T1000 (cell line): ENCODE measurements at regions not wholly inside any gene's neighbourhood (a gene's known extent, or its start where the extent isn't known, plus 50 kb on each side); places are given as distances from the start of the nearest gene placed in this dataset.
"Not testable (repeated sequence)": the region's sequence is repeated elsewhere in the genome, so short reads cannot be mapped to it uniquely, and the experiment has no call there.

Experiments used
- DNase-seq: peaks from one replicate; lab custom pipeline; 2025; ENCODE audit warnings: mixed read lengths; lab: John Stamatoyannopoulos, UW

GRCh38 chr9:31669311-31669710, 715.1 kb upstream of the ACO1 start:
- DNase-seq: no peak

GRCh38 chr9:31671011-31671410, 713.4 kb upstream of the ACO1 start:
- no peak for DNase-seq

GRCh38 chr9:31674264-31674663, 710.2 kb upstream of the ACO1 start:
- no peak for DNase-seq

GRCh38 chr9:31677415-31677814, 707.0 kb upstream of the ACO1 start:
- DNase-seq: no peak

- no peak for DNase-seq
Observed at GRCh38 chr9:31677877-31678276, 706.6 kb upstream of the ACO1 start.

GRCh38 chr9:31683116-31683515, 701.3 kb upstream of the ACO1 start:
- no peak for DNase-seq

DNA sequence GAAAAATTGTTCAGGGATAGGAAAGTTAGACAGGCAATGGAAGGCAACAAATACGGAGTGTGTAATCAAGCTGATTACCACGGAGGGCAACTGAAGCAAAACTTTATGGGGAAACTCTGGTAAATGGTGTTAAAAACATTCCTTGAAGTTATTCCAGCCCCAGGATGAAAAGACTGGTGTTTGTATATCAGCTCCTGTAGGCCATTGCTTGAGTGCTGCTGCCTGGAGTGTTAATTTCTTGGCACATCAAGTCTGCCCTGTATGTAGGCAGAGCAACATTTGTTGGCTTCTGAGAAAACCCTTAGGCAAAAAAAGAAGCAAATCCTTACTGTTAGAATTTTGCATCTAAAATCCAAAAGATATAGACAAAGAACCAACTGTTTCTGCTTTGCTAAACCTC, 686.5 kb upstream of the ACO1 start:
- DNase-seq: no peak

DNA sequence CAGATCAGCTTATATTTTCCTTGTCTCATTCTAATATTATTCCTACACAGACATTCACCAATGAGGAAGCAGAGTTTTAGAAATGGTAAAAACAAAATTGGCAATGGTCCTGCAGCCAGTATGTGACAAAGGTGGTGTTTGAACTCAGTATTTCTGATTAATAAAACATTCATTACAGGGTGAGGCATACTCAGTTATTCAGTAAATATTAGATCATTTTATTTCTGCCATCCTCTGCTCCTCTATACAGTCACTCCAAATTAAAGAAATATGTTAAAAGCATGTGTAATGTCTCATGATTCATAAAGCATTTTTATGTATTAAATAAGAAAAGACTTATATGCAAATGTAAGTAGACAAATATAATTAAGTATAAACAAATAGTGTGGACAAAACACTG, 684.6 kb upstream of the ACO1 start:
- DNase-seq: no peak

DNA sequence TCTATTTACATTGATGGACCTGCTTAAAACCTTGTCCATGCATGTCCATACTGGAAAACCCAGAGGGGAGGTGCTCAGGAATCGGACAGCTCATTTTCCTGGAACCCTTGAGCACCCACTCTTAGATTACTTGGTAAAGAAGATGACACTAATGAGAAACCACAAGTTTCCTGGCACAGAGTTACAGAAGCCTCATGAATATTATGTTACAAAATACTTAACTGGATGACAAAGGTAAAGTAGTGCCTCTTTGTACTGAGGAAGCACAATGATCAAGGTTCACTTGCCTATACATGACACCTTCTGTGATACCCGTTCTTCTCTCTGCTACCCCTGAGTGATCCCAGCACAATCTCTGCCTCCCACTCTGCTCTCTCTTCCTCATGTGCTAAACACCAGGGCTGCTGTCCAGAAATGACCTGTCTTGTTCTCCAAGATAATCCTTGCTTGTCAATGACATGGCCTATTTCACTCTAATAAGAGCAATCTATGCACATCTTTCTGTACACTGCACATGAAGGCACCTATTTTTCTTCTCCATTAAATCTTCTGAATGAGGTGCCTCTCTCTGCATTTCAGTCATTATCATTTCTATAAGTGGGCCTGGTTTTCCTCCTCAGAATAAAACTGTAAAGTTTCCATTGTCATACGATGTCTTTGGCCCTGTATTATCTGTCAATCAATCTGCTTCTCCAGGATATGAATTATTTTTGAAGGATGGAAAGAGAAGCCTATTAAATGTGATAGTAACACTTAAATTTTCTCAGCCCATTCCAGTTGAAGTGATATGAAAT, 684.0 kb upstream of the ACO1 start:
- no peak for DNase-seq

DNA sequence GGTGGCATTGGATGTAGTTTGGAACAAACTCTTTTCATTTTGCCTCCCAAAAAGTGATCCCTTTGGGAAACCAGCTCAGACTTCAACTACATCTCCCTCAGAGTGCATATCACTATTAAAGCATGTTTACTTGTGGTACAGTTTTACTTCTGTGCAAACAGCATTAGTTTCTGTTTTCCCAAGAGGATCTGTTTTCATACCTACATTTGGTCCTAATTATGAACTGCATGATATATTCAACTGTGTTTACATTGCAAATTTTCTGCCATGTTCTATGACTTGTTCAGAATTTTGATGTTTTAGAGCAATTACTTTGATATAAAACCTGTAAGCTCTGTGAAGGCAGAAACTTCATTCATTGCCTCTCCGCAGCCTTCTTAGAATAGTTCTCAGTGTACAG, 681.5 kb upstream of the ACO1 start:
- DNase-seq: no peak

GRCh38 chr9:31715250-31715649, 669.2 kb upstream of the ACO1 start:
- DNase-seq: no peak

GRCh38 chr9:31719262-31719661, 665.2 kb upstream of the ACO1 start:
- no peak for DNase-seq

GRCh38 chr9:31730398-31730797, 654.0 kb upstream of the ACO1 start:
- DNase-seq: no peak

DNA sequence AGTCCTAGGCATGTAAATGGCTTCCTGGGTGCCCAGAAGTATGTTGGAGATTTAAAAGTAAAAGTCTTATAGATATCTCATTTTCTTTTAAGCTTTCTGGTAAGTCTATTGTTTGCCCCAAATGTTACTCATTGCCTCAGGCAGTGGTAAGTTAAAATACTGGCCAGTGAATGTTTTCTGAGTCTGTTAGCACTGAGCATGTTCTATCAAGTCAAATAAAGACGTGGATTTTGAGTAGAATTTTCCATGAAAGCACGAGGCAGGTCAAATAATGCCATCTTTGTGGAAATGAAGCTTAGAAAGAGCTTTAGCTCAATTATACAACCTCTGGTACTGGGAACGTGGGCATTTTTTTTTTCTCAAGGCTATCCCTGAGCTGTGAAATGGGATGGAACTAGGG, 651.3 kb upstream of the ACO1 start:
- no peak for DNase-seq

GRCh38 chr9:31736581-31737179, 647.8 kb upstream of the ACO1 start:
- DNase-seq: no peak

- no peak for DNase-seq
Observed at GRCh38 chr9:31740705-31741104, 643.7 kb upstream of the ACO1 start.

GRCh38 chr9:31744589-31744988, 639.9 kb upstream of the ACO1 start:
- DNase-seq: no peak

DNA sequence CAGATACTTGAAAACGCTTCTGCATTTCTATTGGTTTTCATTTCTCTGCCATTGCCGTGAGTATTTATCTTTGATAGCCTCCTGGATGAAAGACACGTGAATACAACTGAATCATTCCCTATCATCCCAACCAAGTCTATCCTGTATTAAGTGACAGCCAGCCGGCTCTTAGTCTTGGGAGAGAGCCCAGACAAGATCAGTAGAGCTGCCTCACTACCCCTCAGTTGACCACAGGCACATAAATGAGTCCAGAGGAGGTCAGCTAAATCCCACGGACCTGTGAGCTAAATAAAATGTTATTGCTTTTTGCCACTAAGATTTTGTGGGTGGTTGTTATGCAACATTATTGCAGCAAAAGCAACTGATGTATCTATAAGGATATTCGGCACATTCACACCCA, 639.0 kb upstream of the ACO1 start:
- no peak for DNase-seq

DNA sequence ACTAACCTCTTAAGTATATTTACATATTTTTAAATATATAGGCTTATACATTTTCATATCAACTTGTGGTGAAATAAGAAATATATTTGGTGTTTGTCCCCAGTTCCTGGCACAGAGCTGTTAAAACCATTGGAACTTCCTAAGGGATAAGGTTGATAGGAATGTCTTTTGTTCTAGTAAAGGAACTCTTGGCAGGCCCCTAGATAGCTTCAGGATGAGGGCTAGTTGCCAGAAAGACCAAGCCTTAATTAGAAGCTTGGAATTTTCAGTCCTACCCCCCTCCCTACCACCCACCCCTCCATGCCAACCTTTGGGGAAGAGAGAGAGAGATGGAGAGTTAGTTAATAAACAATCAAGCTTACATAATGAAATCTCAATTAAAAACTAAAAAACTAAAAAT, 638.6 kb upstream of the ACO1 start:
- DNase-seq: no peak

GRCh38 chr9:31753756-31754155, 630.7 kb upstream of the ACO1 start:
- DNase-seq: no peak

DNA sequence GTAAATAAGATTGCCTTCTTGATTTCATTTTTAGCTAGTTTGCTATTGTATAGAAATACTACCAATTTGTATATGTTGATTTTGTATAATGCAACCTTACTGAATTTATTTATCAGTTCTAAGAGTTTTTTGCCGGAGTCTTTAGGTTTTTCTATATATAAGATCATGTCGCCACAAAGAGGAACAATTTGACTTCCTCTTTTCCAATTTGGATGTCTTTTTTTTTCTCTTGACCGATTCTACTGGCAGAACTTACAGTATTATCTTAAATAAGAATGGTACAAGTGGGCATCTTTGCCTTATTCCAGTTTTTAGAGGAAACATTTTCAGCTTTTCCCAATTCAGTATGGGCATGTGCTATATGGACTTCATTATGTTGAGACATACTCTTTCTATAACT, 624.7 kb upstream of the ACO1 start:
- DNase-seq: no peak

DNA sequence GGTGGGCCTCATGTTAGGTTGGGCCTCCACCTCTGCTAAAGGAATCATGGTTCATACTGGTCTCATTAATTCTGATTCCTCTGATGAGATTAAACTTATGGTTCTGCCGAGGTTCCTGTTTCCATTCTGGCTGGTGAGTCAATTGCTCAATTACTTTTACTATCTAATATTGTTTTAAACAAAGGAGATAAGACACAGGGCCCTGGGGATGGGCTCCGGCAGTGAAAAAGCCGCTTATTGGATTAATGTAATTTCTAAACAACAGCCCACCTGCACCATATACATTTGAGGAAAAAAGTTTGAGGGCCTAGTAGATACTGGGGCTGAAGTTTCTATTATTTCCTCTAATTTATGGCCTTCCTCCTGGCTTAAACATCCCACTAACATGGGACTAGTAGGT, 610.4 kb upstream of the ACO1 start:
- not testable (repeated sequence) for DNase-seq

GRCh38 chr9:31774571-31774970, 609.9 kb upstream of the ACO1 start:
- DNase-seq: no peak

DNA sequence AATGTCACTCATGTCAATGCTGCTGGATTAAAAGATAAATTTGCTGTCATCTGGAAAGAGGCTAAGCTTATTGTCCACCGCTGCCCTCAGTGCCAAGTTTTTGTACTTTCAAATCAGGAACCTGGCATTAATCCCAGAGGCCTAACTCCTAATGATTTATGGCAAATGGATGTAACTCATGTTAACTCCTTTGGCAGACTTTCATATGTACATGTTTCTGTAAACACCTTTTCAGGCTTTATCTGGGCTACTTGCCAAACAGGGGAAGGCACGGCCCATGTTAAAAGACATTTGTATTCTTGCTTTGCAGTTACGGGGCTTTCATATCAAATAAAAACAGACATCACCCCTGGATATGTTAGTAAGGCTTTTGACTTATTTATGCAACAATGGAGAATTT, 608.0 kb upstream of the ACO1 start:
- no peak for DNase-seq
